ENCODE measurements at regions not wholly inside any gene's neighbourhood (a gene's known extent, or its start where the extent isn't known, plus 50 kb on each side); places are given as distances from the start of the nearest gene placed in this dataset.

GRCh38 chr17:43319293-43320124, 79.3 kb upstream of the ARL4D start:
- H4K91ac ChIP-seq (ENCODE audit: low read depth, low read length), result no peak overlapping the region
- no peak overlapping the region for H2AK5ac ChIP-seq (ENCODE audit: low read length)
- H3K4ac ChIP-seq (ENCODE audit: low read depth, low read length), result no peak overlapping the region
- no peak overlapping the region for H2BK120ac ChIP-seq (ENCODE audit: insufficient read depth, low read length, poor library complexity)
- no peak overlapping the region for H4K8ac ChIP-seq (ENCODE audit: low read depth, low read length)
- DNase-seq, result no peak
- no peaks in the 10 kb centered on the region for H3K27me3 ChIP-seq (ENCODE audit: insufficient read depth, low read length)
- no peaks in the 10 kb centered on the region for H3K79me2 ChIP-seq (ENCODE audit: control insufficient read depth, insufficient read depth, low read length, poor library complexity)
- no peak overlapping the region for H3K27ac ChIP-seq (ENCODE audit: low read depth, low read length)
- H3K36me3 ChIP-seq (ENCODE audit: control insufficient read depth in 1 of 2, insufficient read depth in 2 of 2, low read length in 2 of 2), result no peaks in the 10 kb centered on the region
- no peak overlapping the region for H3K9ac ChIP-seq (ENCODE audit: low read length)
- no peak overlapping the region for H3K4me2 ChIP-seq (ENCODE audit: low read length)
- peaks cover 2 to 8% of the 10 kb centered on the region in 2 experiments for H3K4me1 ChIP-seq (ENCODE audit: control insufficient read depth in 1 of 2, insufficient read depth in 2 of 2, low read length in 2 of 2)
- no peak overlapping the region for H2AFZ ChIP-seq (ENCODE audit: insufficient read depth, low read length, poor library complexity)
- H4K12ac ChIP-seq (ENCODE audit: low read depth, low read length), result no peak overlapping the region
- no peak overlapping the region for H3K14ac ChIP-seq (ENCODE audit: low read length)
- no peaks in the 10 kb centered on the region for H3K79me1 ChIP-seq (ENCODE audit: low read length)
- WGBS (ENCODE audit: extremely low coverage, insufficient coverage, insufficient read length), result no CpG with 5 or more reads among the region's 4 CpGs
- H3K4me3 ChIP-seq (ENCODE audit: low read depth, low read length), result no peak overlapping the region
- H2BK12ac ChIP-seq (ENCODE audit: low read length), result no peak overlapping the region
- H3K18ac ChIP-seq (ENCODE audit: low read length), result no peak overlapping the region
- no peak overlapping the region for H3K23ac ChIP-seq (ENCODE audit: low read length)
- H2BK5ac ChIP-seq (ENCODE audit: low read depth, low read length, poor library complexity), result no peak overlapping the region
- peaks cover 10% of the 10 kb centered on the region for H3K9me3 ChIP-seq (ENCODE audit: insufficient read depth, low read depth, low read length)

GRCh38 chr17:43316522-43317142, 82.2 kb upstream of the ARL4D start:
- H3K9ac ChIP-seq (ENCODE audit: low read length), result no peak overlapping the region
- H2BK5ac ChIP-seq (ENCODE audit: low read depth, low read length, poor library complexity), result no peak overlapping the region
- H3K27me3 ChIP-seq (ENCODE audit: insufficient read depth, low read length), result no peaks in the 10 kb centered on the region
- no peak overlapping the region for H3K4me3 ChIP-seq (ENCODE audit: low read depth, low read length)
- peak; percentile 46 to 63 for DNase-seq
- H3K79me2 ChIP-seq (ENCODE audit: control insufficient read depth, insufficient read depth, low read length, poor library complexity), result no peaks in the 10 kb centered on the region
- H4K12ac ChIP-seq (ENCODE audit: low read depth, low read length), result no peak overlapping the region
- H3K4ac ChIP-seq (ENCODE audit: low read depth, low read length), result no peak overlapping the region
- no peak overlapping the region for H4K91ac ChIP-seq (ENCODE audit: low read depth, low read length)
- H3K9me3 ChIP-seq (ENCODE audit: insufficient read depth, low read depth, low read length), result peaks cover 10% of the 10 kb centered on the region
- no peak overlapping the region for H2AFZ ChIP-seq (ENCODE audit: insufficient read depth, low read length, poor library complexity)
- H3K27ac ChIP-seq (ENCODE audit: low read depth, low read length), result no peak overlapping the region
- WGBS (ENCODE audit: extremely low coverage, insufficient coverage, insufficient read length), result no CpG with 5 or more reads among the region's 19 CpGs
- peaks cover 0 to 3% of the 10 kb centered on the region in 2 experiments for H3K4me1 ChIP-seq (ENCODE audit: control insufficient read depth in 1 of 2, insufficient read depth in 2 of 2, low read length in 2 of 2)
- H2BK120ac ChIP-seq (ENCODE audit: insufficient read depth, low read length, poor library complexity), result no peak overlapping the region
- H2AK5ac ChIP-seq (ENCODE audit: low read length), result no peak overlapping the region
- H3K79me1 ChIP-seq (ENCODE audit: low read length), result no peaks in the 10 kb centered on the region
- H3K23ac ChIP-seq (ENCODE audit: low read length), result no peak overlapping the region
- no peak overlapping the region for H3K18ac ChIP-seq (ENCODE audit: low read length)
- no peaks in the 10 kb centered on the region for H3K36me3 ChIP-seq (ENCODE audit: control insufficient read depth in 1 of 2, insufficient read depth in 2 of 2, low read length in 2 of 2)
- H2BK12ac ChIP-seq (ENCODE audit: low read length), result no peak overlapping the region
- H3K4me2 ChIP-seq (ENCODE audit: low read length), result no peak overlapping the region
- H3K14ac ChIP-seq (ENCODE audit: low read length), result no peak overlapping the region
- no peak overlapping the region for H4K8ac ChIP-seq (ENCODE audit: low read depth, low read length)

GRCh38 chr17:43315858-43316521, 82.2 kb upstream of the RNU2-1 start:
- Histone ChIP-seq H3K79me2 (ENCODE audit: control insufficient read depth, insufficient read depth, low read length, poor library complexity) (no peaks in the 10 kb centered on the region), H2BK120ac (ENCODE audit: insufficient read depth, low read length, poor library complexity) (no peak overlapping the region)

GRCh38 chr17:43315369-43315768, 81.6 kb upstream of the RNU2-1 start:
- H3K4me1 ChIP-seq (ENCODE audit: control insufficient read depth in 1 of 2, insufficient read depth in 2 of 2, low read length in 2 of 2), result peaks cover 0 to 3% of the 10 kb centered on the region in 2 experiments
- no peak overlapping the region for H2BK120ac ChIP-seq (ENCODE audit: insufficient read depth, low read length, poor library complexity)

More at GRCh38 chr17:43315858-43316521, 82.2 kb upstream of the RNU2-1 start:
- H3K9me3 ChIP-seq (ENCODE audit: insufficient read depth, low read depth, low read length), result peaks cover 10% of the 10 kb centered on the region
- no CpG with 5 or more reads among the region's 15 CpGs for WGBS (ENCODE audit: extremely low coverage, insufficient coverage, insufficient read length)
- peaks cover 0 to 3% of the 10 kb centered on the region in 2 experiments for H3K4me1 ChIP-seq (ENCODE audit: control insufficient read depth in 1 of 2, insufficient read depth in 2 of 2, low read length in 2 of 2)
- H3K79me1 ChIP-seq (ENCODE audit: low read length), result no peaks in the 10 kb centered on the region
- no peak overlapping the region for H2BK12ac ChIP-seq (ENCODE audit: low read length)
- no peak overlapping the region for H3K9ac ChIP-seq (ENCODE audit: low read length)
- no peak overlapping the region for H4K8ac ChIP-seq (ENCODE audit: low read depth, low read length)
- H2BK5ac ChIP-seq (ENCODE audit: low read depth, low read length, poor library complexity), result no peak overlapping the region
- H3K27me3 ChIP-seq (ENCODE audit: insufficient read depth, low read length), result no peaks in the 10 kb centered on the region
- DNase-seq, result no peak
- H3K4ac ChIP-seq (ENCODE audit: low read depth, low read length), result no peak overlapping the region
- no peak overlapping the region for H4K91ac ChIP-seq (ENCODE audit: low read depth, low read length)
- H3K23ac ChIP-seq (ENCODE audit: low read length), result no peak overlapping the region
- H3K4me2 ChIP-seq (ENCODE audit: low read length), result no peak overlapping the region
- H3K36me3 ChIP-seq (ENCODE audit: control insufficient read depth in 1 of 2, insufficient read depth in 2 of 2, low read length in 2 of 2), result no peaks in the 10 kb centered on the region
- H3K4me3 ChIP-seq (ENCODE audit: low read depth, low read length), result no peak overlapping the region
- H2AK5ac ChIP-seq (ENCODE audit: low read length), result no peak overlapping the region
- no peak overlapping the region for H4K12ac ChIP-seq (ENCODE audit: low read depth, low read length)
- no peak overlapping the region for H3K14ac ChIP-seq (ENCODE audit: low read length)
- no peak overlapping the region for H3K18ac ChIP-seq (ENCODE audit: low read length)
- no peak overlapping the region for H2AFZ ChIP-seq (ENCODE audit: insufficient read depth, low read length, poor library complexity)
- no peak overlapping the region for H3K27ac ChIP-seq (ENCODE audit: low read depth, low read length)

More at GRCh38 chr17:43315369-43315768, 81.6 kb upstream of the RNU2-1 start:
- Histone ChIP-seq H3K4ac (ENCODE audit: low read depth, low read length) (no peak overlapping the region), H3K27me3 (ENCODE audit: insufficient read depth, low read length) (no peaks in the 10 kb centered on the region), H3K14ac (ENCODE audit: low read length) (no peak overlapping the region), H2BK5ac (ENCODE audit: low read depth, low read length, poor library complexity) (no peak overlapping the region), H3K4me2 (ENCODE audit: low read length) (no peak overlapping the region), H3K79me1 (ENCODE audit: low read length) (no peaks in the 10 kb centered on the region), H2AFZ (ENCODE audit: insufficient read depth, low read length, poor library complexity) (no peak overlapping the region), H4K12ac (ENCODE audit: low read depth, low read length) (no peak overlapping the region), H2BK12ac (ENCODE audit: low read length) (no peak overlapping the region), H4K8ac (ENCODE audit: low read depth, low read length) (no peak overlapping the region), H3K4me3 (ENCODE audit: low read depth, low read length) (no peak overlapping the region), H3K36me3 (ENCODE audit: control insufficient read depth in 1 of 2, insufficient read depth in 2 of 2, low read length in 2 of 2) (no peaks in the 10 kb centered on the region), H3K79me2 (ENCODE audit: control insufficient read depth, insufficient read depth, low read length, poor library complexity) (no peaks in the 10 kb centered on the region), H3K23ac (ENCODE audit: low read length) (no peak overlapping the region), H4K91ac (ENCODE audit: low read depth, low read length) (no peak overlapping the region), H2AK5ac (ENCODE audit: low read length) (no peak overlapping the region), H3K18ac (ENCODE audit: low read length) (no peak overlapping the region), H3K9ac (ENCODE audit: low read length) (no peak overlapping the region), H3K9me3 (ENCODE audit: insufficient read depth, low read depth, low read length) (peaks cover 10% of the 10 kb centered on the region), H3K27ac (ENCODE audit: low read depth, low read length) (no peak overlapping the region)
- DNase-seq, result no peak
- no CpG with 5 or more reads among the region's 32 CpGs for WGBS (ENCODE audit: extremely low coverage, insufficient coverage, insufficient read length)
